ENCODE measurements at regions not wholly inside any gene's neighbourhood (a gene's known extent, or its start where the extent isn't known, plus 50 kb on each side); places are given as distances from the start of the nearest gene placed in this dataset.

- no peaks in the 10 kb centered on the region for H3K36me3 ChIP-seq (ENCODE audit: insufficient read depth, low read length)
- no peak overlapping the region for H3K4me3 ChIP-seq
- H3K27ac ChIP-seq, result no peak overlapping the region
- no peaks in the 10 kb centered on the region for H3K9me3 ChIP-seq (ENCODE audit: low read depth, low read length)
- H3K9ac ChIP-seq (ENCODE audit: insufficient read length), result no peak overlapping the region
- no peak for TF ChIP-seq FOXP2 (optimal IDR thresholded peaks at IDR 0.05; ENCODE audit: control extremely low read depth, extremely low read length, insufficient read depth)
- TF ChIP-seq POLR2AphosphoS5 (IDR thresholded peaks at IDR 0.05; ENCODE audit: borderline replicate concordance, low read depth, low read length), result no peak
- no peak for TF ChIP-seq EZH2 (IDR thresholded peaks at IDR 0.05)
- DNase-seq (ENCODE audit: low read depth, low spot score), result no peak
These were observed 112.2 kb upstream of the COPS8 start for GRCh38 chr2:236973343-236973980.

- TF ChIP-seq POLR2AphosphoS5 (IDR thresholded peaks at IDR 0.05; ENCODE audit: borderline replicate concordance, low read depth, low read length) (no peak), FOXP2 (optimal IDR thresholded peaks at IDR 0.05; ENCODE audit: control extremely low read depth, extremely low read length, insufficient read depth) (no peak), EZH2 (IDR thresholded peaks at IDR 0.05) (no peak)
- H3K27ac ChIP-seq, result no peak overlapping the region
- H3K9me3 ChIP-seq (ENCODE audit: low read depth, low read length), result no peaks in the 10 kb centered on the region
- no peak overlapping the region for H3K4me3 ChIP-seq
- no peaks in the 10 kb centered on the region for H3K36me3 ChIP-seq (ENCODE audit: insufficient read depth, low read length)
- no peak for DNase-seq (ENCODE audit: low read depth, low spot score)
- H3K9ac ChIP-seq (ENCODE audit: insufficient read length), result no peak overlapping the region
These were observed 111.5 kb upstream of the COPS8 start for GRCh38 chr2:236974148-236974547.

GRCh38 chr2:236974752-236975151 lies 110.9 kb upstream of the COPS8 start:
- H3K27ac ChIP-seq, result no peak overlapping the region

GRCh38 chr2:236975766-236976165 lies 109.9 kb upstream of the COPS8 start:
- TF ChIP-seq POLR2AphosphoS5 (IDR thresholded peaks at IDR 0.05; ENCODE audit: borderline replicate concordance, low read depth, low read length), result no peak
- TF ChIP-seq FOXP2 (optimal IDR thresholded peaks at IDR 0.05; ENCODE audit: control extremely low read depth, extremely low read length, insufficient read depth), result no peak
- TF ChIP-seq EZH2 (IDR thresholded peaks at IDR 0.05), result no peak
- no peak for DNase-seq (ENCODE audit: low read depth, low spot score)
- Histone ChIP-seq H3K27ac (no peak overlapping the region), H3K9me3 (ENCODE audit: low read depth, low read length) (no peaks in the 10 kb centered on the region), H3K9ac (ENCODE audit: insufficient read length) (no peak overlapping the region), H3K4me3 (no peak overlapping the region), H3K36me3 (ENCODE audit: insufficient read depth, low read length) (no peaks in the 10 kb centered on the region)

More at GRCh38 chr2:236974752-236975151, 110.9 kb upstream of the COPS8 start:
- TF ChIP-seq POLR2AphosphoS5 (IDR thresholded peaks at IDR 0.05; ENCODE audit: borderline replicate concordance, low read depth, low read length), result no peak
- no peak for TF ChIP-seq EZH2 (IDR thresholded peaks at IDR 0.05)
- TF ChIP-seq FOXP2 (optimal IDR thresholded peaks at IDR 0.05; ENCODE audit: control extremely low read depth, extremely low read length, insufficient read depth), result no peak
- Histone ChIP-seq H3K9me3 (ENCODE audit: low read depth, low read length) (no peaks in the 10 kb centered on the region), H3K9ac (ENCODE audit: insufficient read length) (no peak overlapping the region), H3K4me3 (no peak overlapping the region), H3K36me3 (ENCODE audit: insufficient read depth, low read length) (no peaks in the 10 kb centered on the region)
- no peak for DNase-seq (ENCODE audit: low read depth, low spot score)

- H3K36me3 ChIP-seq (ENCODE audit: insufficient read depth, low read length), result no peaks in the 10 kb centered on the region
- no peak overlapping the region for H3K27ac ChIP-seq
- TF ChIP-seq FOXP2 (optimal IDR thresholded peaks at IDR 0.05; ENCODE audit: control extremely low read depth, extremely low read length, insufficient read depth), result no peak
- no peak for TF ChIP-seq EZH2 (IDR thresholded peaks at IDR 0.05)
- TF ChIP-seq POLR2AphosphoS5 (IDR thresholded peaks at IDR 0.05; ENCODE audit: borderline replicate concordance, low read depth, low read length), result no peak
- H3K9ac ChIP-seq (ENCODE audit: insufficient read length), result no peak overlapping the region
- no peak for DNase-seq (ENCODE audit: low read depth, low spot score)
- H3K9me3 ChIP-seq (ENCODE audit: low read depth, low read length), result no peaks in the 10 kb centered on the region
- H3K4me3 ChIP-seq, result no peak overlapping the region
These were observed 109.2 kb upstream of the COPS8 start for GRCh38 chr2:236976266-236977062.

- DNase-seq (ENCODE audit: low read depth, low spot score), result no peak
- no peaks in the 10 kb centered on the region for H3K9me3 ChIP-seq (ENCODE audit: low read depth, low read length)
- H3K27ac ChIP-seq, result no peak overlapping the region
- no peak overlapping the region for H3K9ac ChIP-seq (ENCODE audit: insufficient read length)
- no peaks in the 10 kb centered on the region for H3K36me3 ChIP-seq (ENCODE audit: insufficient read depth, low read length)
- TF ChIP-seq FOXP2 (optimal IDR thresholded peaks at IDR 0.05; ENCODE audit: control extremely low read depth, extremely low read length, insufficient read depth), result no peak
- no peak for TF ChIP-seq EZH2 (IDR thresholded peaks at IDR 0.05)
- TF ChIP-seq POLR2AphosphoS5 (IDR thresholded peaks at IDR 0.05; ENCODE audit: borderline replicate concordance, low read depth, low read length), result no peak
- no peak overlapping the region for H3K4me3 ChIP-seq
These were observed 108.4 kb upstream of the COPS8 start for GRCh38 chr2:236977063-236977851.

GRCh38 chr2:236977852-236978398 lies 107.8 kb upstream of the COPS8 start:
- TF ChIP-seq EZH2 (IDR thresholded peaks at IDR 0.05) (no peak), POLR2AphosphoS5 (IDR thresholded peaks at IDR 0.05; ENCODE audit: borderline replicate concordance, low read depth, low read length) (no peak), FOXP2 (optimal IDR thresholded peaks at IDR 0.05; ENCODE audit: control extremely low read depth, extremely low read length, insufficient read depth) (no peak)
- Histone ChIP-seq H3K9me3 (ENCODE audit: low read depth, low read length) (no peaks in the 10 kb centered on the region), H3K4me3 (no peak overlapping the region), H3K36me3 (ENCODE audit: insufficient read depth, low read length) (no peaks in the 10 kb centered on the region), H3K9ac (ENCODE audit: insufficient read length) (no peak overlapping the region), H3K27ac (no peak overlapping the region)
- no peak for DNase-seq (ENCODE audit: low read depth, low spot score)

GRCh38 chr2:236979664-236980063 lies 106.0 kb upstream of the COPS8 start:
- Histone ChIP-seq H3K27ac (no peak overlapping the region), H3K36me3 (ENCODE audit: insufficient read depth, low read length) (no peaks in the 10 kb centered on the region), H3K4me3 (no peak overlapping the region), H3K9me3 (ENCODE audit: low read depth, low read length) (no peaks in the 10 kb centered on the region), H3K9ac (ENCODE audit: insufficient read length) (no peak overlapping the region)
- no peak for DNase-seq (ENCODE audit: low read depth, low spot score)
- no peak for TF ChIP-seq POLR2AphosphoS5 (IDR thresholded peaks at IDR 0.05; ENCODE audit: borderline replicate concordance, low read depth, low read length)
- no peak for TF ChIP-seq FOXP2 (optimal IDR thresholded peaks at IDR 0.05; ENCODE audit: control extremely low read depth, extremely low read length, insufficient read depth)
- no peak for TF ChIP-seq EZH2 (IDR thresholded peaks at IDR 0.05)
